Tibial nerve (tissue), 4 donors: ENCODE measurements at regions not wholly inside any gene's neighbourhood (a gene's known extent, or its start where the extent isn't known, plus 50 kb on each side); places are given as distances from the start of the nearest gene placed in this dataset.

Experiments used
- DNase-seq, 2 donors: peaks; one replicate each; pipeline ENCODE4 v3.0.0-alpha.2; 2019; ENCODE audit warnings: low spot score in 2 of 2
- H3K27ac ChIP-seq, 4 donors: fragments of 200-600 bp; sonication (generic) in 3 of 4; one replicate each; pipeline ENCODE4 v1.5.1; 2017 to 2019; ENCODE audit warnings: mild to moderate bottlenecking in 1 of 4
- H3K27me3 ChIP-seq, 2 donors: fragments of 200-600 bp; sonication (generic) in 1 of 2; one replicate each; pipeline versions ENCODE4 v1.5.1 to v1.6.0; 2017 to 2019
- H3K36me3 ChIP-seq, 3 donors: fragments of 200-600 bp; sonication (generic); one replicate each; pipeline ENCODE4 v1.5.1; 2018 to 2019
- H3K4me1 ChIP-seq, 4 donors: fragments of 200-600 bp; sonication (generic) in 3 of 4; one replicate each; pipeline ENCODE4 v1.5.1; 2017 to 2019
- H3K4me3 ChIP-seq, 4 donors: fragments of 200-600 bp; sonication (generic) in 3 of 4; one replicate each; pipeline ENCODE4 v1.5.1; 2017 to 2019; ENCODE audit warnings: mild to moderate bottlenecking in 1 of 4, moderate library complexity in 1 of 4
- H3K9me3 ChIP-seq, 4 donors: fragments of 200-600 bp; sonication (generic) in 3 of 4; one replicate each; pipeline ENCODE4 v1.5.1; 2017 to 2019
- EP300 ChIP-seq, 2 donors: sonication (generic); formaldehyde crosslinking; IDR thresholded peaks; one replicate each; pipeline ENCODE4 v1.6.1; 2017; ENCODE audit warnings: antibody characterized with exemption in 2 of 2, mild to moderate bottlenecking in 1 of 2
- POLR2A ChIP-seq, 2 donors: fragments of 450-650 bp; IDR thresholded peaks; one replicate each; pipeline ENCODE4 v1.6.1; 2017; ENCODE audit warnings: antibody characterized with exemption in 2 of 2, mild to moderate bottlenecking in 2 of 2, moderate library complexity in 2 of 2
- WGBS, 2 donors: methylation state at CpG; one replicate each; pipeline ENCODE4 v1.1.5; 2018; 5-methylcytosine and 5-hydroxymethylcytosine counted together
- TF ChIP-seq, protein P1 (sequence below), 5 experiments: fragments of 200-600 bp in 3 of 5; fragments of 450-650 bp in 2 of 5; sonication (generic) in 3 of 5; IDR thresholded peaks; one replicate each; pipeline ENCODE4 v1.5.1; 2016 to 2019; ENCODE audit warnings: antibody characterized with exemption in 5 of 5, mild to moderate bottlenecking in 3 of 5, moderate library complexity in 2 of 5

- 75 to 77% methylated on average over 3 of the region's 3 CpGs for WGBS, 2 donors
- no peak overlapping the region for H3K27ac ChIP-seq
- TF ChIP-seq POLR2A (IDR thresholded peaks at IDR 0.05) (no peak), EP300 (IDR thresholded peaks at IDR 0.05) (no peak)
- TF ChIP-seq, protein P1, sequence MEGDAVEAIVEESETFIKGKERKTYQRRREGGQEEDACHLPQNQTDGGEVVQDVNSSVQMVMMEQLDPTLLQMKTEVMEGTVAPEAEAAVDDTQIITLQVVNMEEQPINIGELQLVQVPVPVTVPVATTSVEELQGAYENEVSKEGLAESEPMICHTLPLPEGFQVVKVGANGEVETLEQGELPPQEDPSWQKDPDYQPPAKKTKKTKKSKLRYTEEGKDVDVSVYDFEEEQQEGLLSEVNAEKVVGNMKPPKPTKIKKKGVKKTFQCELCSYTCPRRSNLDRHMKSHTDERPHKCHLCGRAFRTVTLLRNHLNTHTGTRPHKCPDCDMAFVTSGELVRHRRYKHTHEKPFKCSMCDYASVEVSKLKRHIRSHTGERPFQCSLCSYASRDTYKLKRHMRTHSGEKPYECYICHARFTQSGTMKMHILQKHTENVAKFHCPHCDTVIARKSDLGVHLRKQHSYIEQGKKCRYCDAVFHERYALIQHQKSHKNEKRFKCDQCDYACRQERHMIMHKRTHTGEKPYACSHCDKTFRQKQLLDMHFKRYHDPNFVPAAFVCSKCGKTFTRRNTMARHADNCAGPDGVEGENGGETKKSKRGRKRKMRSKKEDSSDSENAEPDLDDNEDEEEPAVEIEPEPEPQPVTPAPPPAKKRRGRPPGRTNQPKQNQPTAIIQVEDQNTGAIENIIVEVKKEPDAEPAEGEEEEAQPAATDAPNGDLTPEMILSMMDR (IDR thresholded peaks at IDR 0.05), result no peak
These were observed 766.4 kb downstream of the PRELID2 start for GRCh38 chr5:145068721-145069120.

GRCh38 chr5:145062280-145063062, 772.7 kb downstream of the PRELID2 start:
- H3K9me3 ChIP-seq, result no peaks in the 10 kb centered on the region
- DNase-seq, result no peak
- H3K4me1 ChIP-seq, result no peaks in the 10 kb centered on the region
- no peak overlapping the region for H3K27ac ChIP-seq
- no peak overlapping the region for H3K4me3 ChIP-seq
- TF ChIP-seq POLR2A (IDR thresholded peaks at IDR 0.05) (no peak), EP300 (IDR thresholded peaks at IDR 0.05) (no peak)
- TF ChIP-seq, protein P1 (IDR thresholded peaks at IDR 0.05), result no peak
- H3K27me3 ChIP-seq, result no peaks in the 10 kb centered on the region
- H3K36me3 ChIP-seq, result no peaks in the 10 kb centered on the region
- WGBS, 2 donors, result 48 to 53% methylated on average over 6 of the region's 6 CpGs

More at GRCh38 chr5:145068721-145069120, 766.4 kb downstream of the PRELID2 start:
- Histone ChIP-seq H3K9me3 (no peaks in the 10 kb centered on the region), H3K27me3 (no peaks in the 10 kb centered on the region), H3K4me1 (no peaks in the 10 kb centered on the region), H3K36me3 (no peaks in the 10 kb centered on the region), H3K4me3 (no peak overlapping the region)
- no peak for DNase-seq

- H3K9me3 ChIP-seq, result no peaks in the 10 kb centered on the region
- no peaks in the 10 kb centered on the region for H3K36me3 ChIP-seq
- no peaks in the 10 kb centered on the region for H3K4me1 ChIP-seq
- no peak overlapping the region for H3K4me3 ChIP-seq
- no peak for DNase-seq
- no peak for TF ChIP-seq EP300 (IDR thresholded peaks at IDR 0.05)
- TF ChIP-seq, protein P1 (IDR thresholded peaks at IDR 0.05), result no peak
- no peak for TF ChIP-seq POLR2A (IDR thresholded peaks at IDR 0.05)
- H3K27me3 ChIP-seq, result no peaks in the 10 kb centered on the region
- no peak overlapping the region for H3K27ac ChIP-seq
- 49 to 61% methylated on average over 5 of the region's 5 CpGs for WGBS, 2 donors
These were observed 778.3 kb downstream of the PRELID2 start for GRCh38 chr5:145056800-145057199.

GRCh38 chr5:145050181-145050580, 785.0 kb downstream of the PRELID2 start:
- no peaks in the 10 kb centered on the region for H3K36me3 ChIP-seq
- 40 to 48% methylated on average over 1 of the region's 1 CpG for WGBS, 2 donors
- no peak overlapping the region for H3K27ac ChIP-seq
- no peaks in the 10 kb centered on the region for H3K27me3 ChIP-seq
- DNase-seq, result no peak
- H3K9me3 ChIP-seq, result no peaks in the 10 kb centered on the region
- no peaks in the 10 kb centered on the region for H3K4me1 ChIP-seq
- H3K4me3 ChIP-seq, result no peak overlapping the region
- TF ChIP-seq POLR2A (IDR thresholded peaks at IDR 0.05) (no peak), EP300 (IDR thresholded peaks at IDR 0.05) (no peak)
- TF ChIP-seq, protein P1 (IDR thresholded peaks at IDR 0.05), result no peak

DNA sequence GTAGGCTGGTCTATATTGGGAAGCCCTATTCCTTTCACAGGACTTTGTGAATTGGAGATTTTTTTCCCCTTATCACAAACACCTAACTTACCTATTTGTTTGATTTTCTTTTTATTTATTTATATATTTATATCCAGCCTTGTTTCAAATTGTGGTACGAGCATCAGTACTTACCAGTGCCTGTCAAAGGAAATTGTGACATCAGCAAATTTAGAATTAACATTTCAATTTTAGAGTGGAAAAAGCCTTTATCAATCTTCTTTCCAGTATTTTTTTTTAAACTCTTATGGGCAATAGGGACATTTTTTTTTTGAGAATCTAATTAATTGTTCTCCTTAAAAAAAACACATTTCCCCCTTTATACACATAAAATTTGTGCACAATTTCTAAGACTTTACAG, 790.2 kb downstream of the PRELID2 start:
- H3K27ac ChIP-seq, result no peak overlapping the region
- TF ChIP-seq, protein P1 (IDR thresholded peaks at IDR 0.05), result no peak
- TF ChIP-seq EP300 (IDR thresholded peaks at IDR 0.05), result no peak
- no peak for TF ChIP-seq POLR2A (IDR thresholded peaks at IDR 0.05)
- no peaks in the 10 kb centered on the region for H3K4me1 ChIP-seq
- WGBS, 2 donors, result 80 to 87% methylated on average over 1 of the region's 1 CpG
- H3K4me3 ChIP-seq, result no peak overlapping the region
- H3K27me3 ChIP-seq, result no peaks in the 10 kb centered on the region
- no peak for DNase-seq
- H3K36me3 ChIP-seq, result no peaks in the 10 kb centered on the region
- peaks cover 0 to 10% (median 0%) of the 10 kb centered on the region in 4 donors for H3K9me3 ChIP-seq
